ENCODE measurements at regions not wholly inside any gene's neighbourhood (a gene's known extent, or its start where the extent isn't known, plus 50 kb on each side); places are given as distances from the start of the nearest gene placed in this dataset.

- TF ChIP-seq, protein P1, sequence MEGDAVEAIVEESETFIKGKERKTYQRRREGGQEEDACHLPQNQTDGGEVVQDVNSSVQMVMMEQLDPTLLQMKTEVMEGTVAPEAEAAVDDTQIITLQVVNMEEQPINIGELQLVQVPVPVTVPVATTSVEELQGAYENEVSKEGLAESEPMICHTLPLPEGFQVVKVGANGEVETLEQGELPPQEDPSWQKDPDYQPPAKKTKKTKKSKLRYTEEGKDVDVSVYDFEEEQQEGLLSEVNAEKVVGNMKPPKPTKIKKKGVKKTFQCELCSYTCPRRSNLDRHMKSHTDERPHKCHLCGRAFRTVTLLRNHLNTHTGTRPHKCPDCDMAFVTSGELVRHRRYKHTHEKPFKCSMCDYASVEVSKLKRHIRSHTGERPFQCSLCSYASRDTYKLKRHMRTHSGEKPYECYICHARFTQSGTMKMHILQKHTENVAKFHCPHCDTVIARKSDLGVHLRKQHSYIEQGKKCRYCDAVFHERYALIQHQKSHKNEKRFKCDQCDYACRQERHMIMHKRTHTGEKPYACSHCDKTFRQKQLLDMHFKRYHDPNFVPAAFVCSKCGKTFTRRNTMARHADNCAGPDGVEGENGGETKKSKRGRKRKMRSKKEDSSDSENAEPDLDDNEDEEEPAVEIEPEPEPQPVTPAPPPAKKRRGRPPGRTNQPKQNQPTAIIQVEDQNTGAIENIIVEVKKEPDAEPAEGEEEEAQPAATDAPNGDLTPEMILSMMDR (IDR thresholded peaks at IDR 0.05; ENCODE audit: low read depth, low read length, poor library complexity, severe bottlenecking), result no peak
- no peak for TF ChIP-seq EZH2phosphoT487 (IDR thresholded peaks at IDR 0.05; ENCODE audit: borderline replicate concordance, low read length)
These were observed 375.8 kb upstream of the TSHZ3 start for GRCh38 chr19:31725051-31725450.
